Retinal pigment epithelial cell (primary cell): ENCODE measurements at regions not wholly inside any gene's neighbourhood (a gene's known extent, or its start where the extent isn't known, plus 50 kb on each side); places are given as distances from the start of the nearest gene placed in this dataset.

Source experiments
- DNase-seq: peaks from one replicate; pipeline ENCODE4 v3.0.0-alpha.2; 2010; ENCODE audit warnings: low read depth
- H3K4me3 ChIP-seq: 2 replicates; pipeline ENCODE4 v1.5.1; 2011; ENCODE audit warnings: mild to moderate bottlenecking, low read length, control low read depth, moderate library complexity
- TF ChIP-seq, protein P1 (sequence below): conservative IDR thresholded peaks from 2 replicates; pipeline ENCODE4 v1.5.1; 2011; ENCODE audit warnings: low read depth, low read length, control low read depth, inconsistent platforms

GRCh38 chr10:78424723-78425122 lies 391.1 kb downstream of the RPS24 start:
- TF ChIP-seq, protein P1, sequence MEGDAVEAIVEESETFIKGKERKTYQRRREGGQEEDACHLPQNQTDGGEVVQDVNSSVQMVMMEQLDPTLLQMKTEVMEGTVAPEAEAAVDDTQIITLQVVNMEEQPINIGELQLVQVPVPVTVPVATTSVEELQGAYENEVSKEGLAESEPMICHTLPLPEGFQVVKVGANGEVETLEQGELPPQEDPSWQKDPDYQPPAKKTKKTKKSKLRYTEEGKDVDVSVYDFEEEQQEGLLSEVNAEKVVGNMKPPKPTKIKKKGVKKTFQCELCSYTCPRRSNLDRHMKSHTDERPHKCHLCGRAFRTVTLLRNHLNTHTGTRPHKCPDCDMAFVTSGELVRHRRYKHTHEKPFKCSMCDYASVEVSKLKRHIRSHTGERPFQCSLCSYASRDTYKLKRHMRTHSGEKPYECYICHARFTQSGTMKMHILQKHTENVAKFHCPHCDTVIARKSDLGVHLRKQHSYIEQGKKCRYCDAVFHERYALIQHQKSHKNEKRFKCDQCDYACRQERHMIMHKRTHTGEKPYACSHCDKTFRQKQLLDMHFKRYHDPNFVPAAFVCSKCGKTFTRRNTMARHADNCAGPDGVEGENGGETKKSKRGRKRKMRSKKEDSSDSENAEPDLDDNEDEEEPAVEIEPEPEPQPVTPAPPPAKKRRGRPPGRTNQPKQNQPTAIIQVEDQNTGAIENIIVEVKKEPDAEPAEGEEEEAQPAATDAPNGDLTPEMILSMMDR: peak; percentile 42
- no peak for DNase-seq

GRCh38 chr10:78426181-78426580 lies 392.5 kb downstream of the RPS24 start:
- DNase-seq: no peak
- TF ChIP-seq, protein P1: no peak
- H3K4me3 ChIP-seq: no peak overlapping the region

More at GRCh38 chr10:78424723-78425122, 391.1 kb downstream of the RPS24 start:
- no peak overlapping the region for H3K4me3 ChIP-seq

DNA sequence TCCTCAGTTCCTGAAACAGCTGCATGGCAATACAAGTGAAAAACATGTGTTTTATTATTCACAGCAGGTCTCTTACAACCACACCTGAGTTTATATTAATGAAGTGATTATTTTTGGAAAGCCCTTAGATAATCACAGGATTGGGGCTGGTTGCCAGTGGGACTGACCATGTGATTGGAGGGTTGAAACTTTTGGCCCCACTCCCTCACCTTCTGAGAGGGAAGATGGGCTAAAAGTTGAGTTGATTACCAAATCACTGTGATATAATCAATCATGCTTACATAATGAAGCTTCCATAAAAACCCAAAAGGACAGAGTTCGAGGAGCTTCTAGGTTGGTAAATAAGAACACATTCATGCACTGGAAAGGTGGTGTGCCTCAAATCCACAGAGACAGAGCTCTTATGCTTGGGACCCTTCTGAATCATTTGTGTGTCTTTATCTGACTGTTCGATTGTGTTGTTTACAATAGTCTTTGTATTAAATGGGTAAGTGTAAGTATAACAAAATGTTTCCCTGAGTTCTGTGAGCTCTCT lies 393.9 kb downstream of the RPS24 start:
- TF ChIP-seq, protein P1: no peak
- no peak for DNase-seq
- H3K4me3 ChIP-seq: no peak overlapping the region

GRCh38 chr10:78428579-78428978 lies 394.9 kb downstream of the RPS24 start:
- no peak overlapping the region for H3K4me3 ChIP-seq
- no peak for DNase-seq
- TF ChIP-seq, protein P1: no peak

GRCh38 chr10:78429984-78430383 lies 396.3 kb downstream of the RPS24 start:
- no peak overlapping the region for H3K4me3 ChIP-seq
- TF ChIP-seq, protein P1: no peak
- no peak for DNase-seq

- DNase-seq: no peak
- TF ChIP-seq, protein P1: no peak
Observed at GRCh38 chr10:78432583-78432982, 398.9 kb downstream of the RPS24 start.

GRCh38 chr10:78433076-78433595 lies 399.5 kb downstream of the RPS24 start:
- H3K4me3 ChIP-seq: no peak overlapping the region
- TF ChIP-seq, protein P1: no peak
- DNase-seq: no peak

More at GRCh38 chr10:78432583-78432982, 398.9 kb downstream of the RPS24 start:
- H3K4me3 ChIP-seq: no peak overlapping the region
